Superior temporal gyrus (tissue), 1 donor: ENCODE measurements at regions not wholly inside any gene's neighbourhood (a gene's known extent, or its start where the extent isn't known, plus 50 kb on each side); places are given as distances from the start of the nearest gene placed in this dataset.
A peak's percentile ranks its signal among the peaks of the same experiment; 100 is the strongest.

ENCODE experiments used
- DNase-seq: peaks from one replicate; pipeline ENCODE4 v3.0.0-alpha.2; 2016; ENCODE audit errors: extremely low spot score

DNA sequence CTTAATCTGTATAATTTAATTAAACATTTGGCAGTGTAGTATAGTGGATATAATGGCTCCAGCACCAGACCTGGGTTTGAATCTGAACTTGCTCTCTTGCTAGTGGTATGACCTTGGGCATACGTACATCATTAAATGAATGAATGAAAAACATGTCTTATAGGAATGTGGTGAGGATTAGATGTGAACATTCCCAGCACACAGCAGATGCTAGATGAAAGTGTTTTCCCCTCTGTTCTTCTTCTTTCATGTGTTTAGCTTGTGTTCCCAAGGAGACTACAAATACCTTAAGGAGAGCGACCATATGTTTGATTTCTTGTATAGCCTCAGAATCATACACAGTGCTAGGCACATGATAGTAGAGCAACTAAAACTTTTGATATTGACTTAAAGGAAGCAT is 56.5 kb downstream of the CT47B1 start:
- DNase-seq = no peak

DNA sequence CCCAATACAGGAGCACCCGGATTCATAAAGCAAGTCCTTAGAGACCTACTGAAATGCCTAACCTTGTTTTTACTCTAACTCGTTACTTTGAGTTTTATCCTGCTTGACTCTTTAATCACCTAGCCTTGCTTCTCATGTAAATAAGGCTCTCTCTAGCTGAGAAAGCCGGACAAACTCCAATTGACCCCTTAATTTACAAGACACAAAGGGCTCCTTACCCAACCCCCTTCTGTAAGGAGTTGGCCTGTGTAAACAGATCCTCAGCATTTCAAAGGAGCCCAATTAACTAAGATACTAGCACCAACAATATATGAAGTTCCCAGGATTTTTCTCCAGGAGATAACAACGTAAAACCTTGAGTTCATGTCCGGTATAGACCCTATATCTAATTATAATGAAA is 61.7 kb downstream of the CT47B1 start:
- DNase-seq = no peak

DNA sequence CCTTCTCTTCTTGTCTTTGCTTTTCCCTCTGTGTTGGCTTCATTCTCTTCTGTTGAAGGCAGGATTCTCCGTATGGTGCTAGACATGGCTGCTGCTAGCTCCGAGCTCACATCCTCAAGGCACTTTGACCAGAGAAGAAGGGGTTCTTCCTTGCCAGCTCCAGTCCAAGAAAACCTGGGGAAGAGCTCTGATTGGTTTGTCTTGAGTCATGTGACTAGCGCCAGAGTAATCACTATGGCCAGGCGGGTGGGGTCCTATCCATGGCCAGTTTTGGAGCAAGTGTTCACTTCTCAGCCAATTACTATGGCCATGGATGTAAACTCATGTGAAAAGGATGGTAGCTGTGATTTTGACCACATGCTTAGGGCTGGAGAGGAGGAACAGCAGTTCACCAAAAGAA is 74.2 kb downstream of the CT47B1 start:
- DNase-seq = no peak

DNA sequence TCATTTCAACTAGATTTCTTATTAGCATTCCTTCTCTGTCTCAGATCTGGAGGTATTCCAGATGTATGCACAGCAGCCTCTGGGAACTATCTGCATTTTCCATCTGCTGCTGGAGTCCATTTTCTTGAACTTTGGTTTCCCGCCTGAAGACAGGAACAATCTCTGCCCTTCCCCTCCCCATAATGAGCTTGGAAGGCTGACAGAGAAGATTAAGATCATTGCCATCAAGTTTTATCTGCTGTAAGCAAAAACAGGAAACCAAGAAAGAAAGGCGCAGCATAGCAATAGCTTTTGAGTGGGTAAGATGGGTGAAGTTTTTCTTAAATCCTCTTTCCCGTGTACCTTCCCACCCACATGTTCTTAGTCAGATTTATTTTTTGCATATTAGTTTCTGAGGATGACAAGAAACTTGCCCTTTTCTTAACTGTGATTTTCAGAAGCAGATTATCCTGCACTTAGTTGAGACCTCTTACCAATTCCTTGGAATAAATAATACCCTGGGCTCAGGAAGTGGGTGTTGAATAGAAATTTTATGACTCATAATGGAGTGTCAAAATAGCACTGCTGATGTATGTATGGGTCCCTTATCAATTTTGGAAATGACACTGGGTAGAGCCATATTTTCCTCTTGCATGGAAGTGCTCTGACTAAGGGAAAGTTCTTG is 78.3 kb downstream of the CT47B1 start:
- DNase-seq = no peak

DNA sequence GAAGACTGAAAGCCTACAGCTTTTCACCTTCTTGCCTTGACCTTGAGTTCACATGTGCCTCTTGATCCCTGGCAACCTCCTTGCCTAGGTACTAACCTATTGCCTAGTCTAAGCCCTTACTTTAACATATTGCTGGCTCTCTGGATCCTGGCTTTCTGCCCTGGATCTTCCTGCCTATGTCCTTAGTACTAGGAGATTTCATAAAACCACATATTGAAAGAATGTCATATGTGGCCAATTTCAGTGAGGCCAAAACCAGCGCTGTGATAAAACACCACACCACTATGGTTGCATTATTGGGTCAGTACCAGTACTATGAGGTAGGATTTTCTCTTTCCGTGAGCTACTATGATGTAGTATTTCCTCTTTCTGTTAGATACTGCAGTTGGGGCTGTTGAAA is 80.4 kb downstream of the CT47B1 start:
- DNase-seq = no peak

DNA sequence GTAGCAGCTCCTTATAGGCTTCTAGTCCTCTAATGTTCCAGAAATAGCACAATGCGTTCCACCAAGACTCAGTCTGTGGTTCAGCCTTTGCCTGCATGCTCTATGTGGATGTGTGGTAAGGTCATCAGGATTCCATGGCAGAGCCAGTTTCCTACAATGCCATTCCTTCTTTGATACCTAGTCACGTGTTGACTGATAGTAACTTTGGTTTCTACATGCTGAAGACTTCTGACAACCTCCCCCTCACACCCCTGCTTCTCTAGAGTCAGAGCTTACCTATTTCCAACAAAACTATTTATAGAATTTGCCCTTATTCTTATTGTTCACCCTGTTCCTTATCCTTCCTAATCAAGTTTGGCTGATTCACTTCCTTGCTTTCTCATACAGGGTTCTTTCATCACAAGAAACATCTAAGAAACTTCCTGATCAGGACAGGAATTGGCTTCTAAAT is 81.1 kb downstream of the CT47B1 start:
- no peak for DNase-seq

DNA sequence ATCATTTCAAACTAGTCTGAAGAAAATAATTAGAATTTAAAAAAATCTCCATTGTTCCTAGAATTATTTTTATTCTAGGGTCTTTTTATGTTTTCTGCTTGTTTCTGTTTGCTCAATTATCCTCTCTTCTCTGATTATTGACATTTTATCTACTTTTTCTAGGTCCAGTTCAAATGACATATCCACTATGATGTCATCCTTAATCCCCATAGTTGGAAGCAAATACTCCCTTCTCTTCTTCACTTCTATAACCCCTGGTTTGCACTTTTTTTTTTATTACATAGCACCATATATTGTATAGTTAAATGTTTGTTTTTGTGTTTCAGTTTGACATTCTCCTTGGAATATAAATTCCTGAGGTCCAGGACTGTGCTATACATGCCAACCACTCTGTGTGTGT is 82.6 kb downstream of the CT47B1 start:
- DNase-seq = no peak

DNA sequence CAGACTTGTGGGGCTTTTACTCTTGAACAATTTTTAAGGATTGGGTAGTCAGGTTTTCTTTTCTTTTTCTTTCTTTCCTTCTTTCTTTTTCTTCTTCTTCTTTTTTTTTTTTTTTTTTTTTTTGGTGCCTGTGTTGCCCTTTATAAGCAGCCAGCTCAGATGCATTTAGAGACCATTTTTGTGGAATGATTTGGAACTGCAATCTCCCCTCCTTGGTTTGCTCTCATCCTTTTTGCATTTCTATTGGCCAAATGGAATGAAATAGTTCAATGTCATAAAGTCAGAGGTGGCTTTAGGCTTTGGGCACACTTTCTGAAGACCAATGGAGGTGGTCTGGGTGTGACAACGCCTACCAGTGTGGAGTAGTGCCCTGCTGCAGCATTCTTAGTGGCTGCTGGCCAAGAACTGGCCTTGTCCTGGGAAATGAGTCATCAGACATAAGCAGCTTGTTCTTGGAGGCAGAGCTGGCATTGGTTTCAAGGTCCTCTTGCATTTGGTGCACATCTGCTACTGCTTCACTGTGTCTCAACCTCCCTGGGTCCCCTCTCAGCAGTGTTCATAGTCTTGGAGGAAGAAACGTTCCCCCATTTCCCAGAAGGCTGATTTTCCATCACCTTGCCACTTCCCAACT is 84.5 kb downstream of the CT47B1 start:
- DNase-seq = no peak

DNA sequence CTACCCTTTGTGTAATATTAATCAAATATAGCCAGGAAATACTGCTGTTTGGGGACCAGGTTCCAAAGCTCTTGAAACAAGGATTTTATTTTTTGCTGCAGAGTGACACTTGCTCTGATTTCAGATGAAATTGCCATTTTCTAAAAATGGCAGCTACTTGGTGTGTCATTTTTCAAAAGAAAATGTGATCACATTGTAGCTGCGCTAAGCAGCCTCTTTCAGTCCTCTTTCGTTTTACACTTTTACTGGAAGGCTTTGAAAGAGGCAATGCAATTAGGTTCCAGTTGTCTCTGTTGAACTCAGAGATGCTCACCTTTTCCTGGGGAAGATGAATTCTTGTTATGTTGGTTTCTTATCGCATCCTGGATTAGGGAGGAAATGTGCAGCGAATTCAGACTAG is 85.1 kb downstream of the CT47B1 start:
- DNase-seq = peak; percentile 32

DNA sequence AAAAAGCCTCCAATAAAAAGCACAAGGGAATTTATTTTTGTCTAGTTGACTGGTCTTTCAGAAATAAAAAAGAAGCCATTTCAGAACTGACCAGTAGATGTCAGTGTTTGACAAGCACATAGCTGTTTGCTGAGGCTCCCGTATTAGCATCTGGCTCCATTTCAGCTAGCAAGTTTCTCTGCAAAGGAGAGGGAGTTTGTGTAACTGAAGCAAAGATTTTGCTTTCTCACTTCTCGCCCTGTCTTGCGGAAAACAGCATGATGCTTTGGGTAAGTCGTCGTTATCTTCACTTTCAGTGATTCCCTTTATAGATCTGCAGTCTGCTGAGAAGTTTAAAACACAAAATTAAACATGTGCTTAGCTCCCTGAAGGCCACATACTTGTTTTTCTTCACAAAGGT is 85.5 kb downstream of the CT47B1 start:
- DNase-seq = peak; percentile 87

DNA sequence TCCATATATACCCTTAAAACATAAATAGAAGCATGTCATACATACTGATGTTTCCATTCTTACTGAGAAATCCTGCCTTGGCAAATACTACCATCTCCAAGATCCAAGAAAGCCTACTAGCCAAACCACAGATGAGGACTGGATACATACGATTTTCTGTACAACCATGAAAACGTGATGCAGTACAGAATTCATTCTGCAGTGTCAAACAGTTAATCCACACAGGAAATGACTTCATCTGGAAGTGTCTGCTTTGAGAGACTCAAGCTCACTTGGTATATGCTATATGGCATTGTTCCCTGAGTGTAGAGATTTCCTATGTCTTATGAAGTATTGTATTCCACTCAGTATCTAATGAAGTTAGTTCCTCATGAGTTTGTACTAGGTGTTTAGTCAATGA is 94.3 kb downstream of the CT47B1 start:
- DNase-seq = no peak

DNA sequence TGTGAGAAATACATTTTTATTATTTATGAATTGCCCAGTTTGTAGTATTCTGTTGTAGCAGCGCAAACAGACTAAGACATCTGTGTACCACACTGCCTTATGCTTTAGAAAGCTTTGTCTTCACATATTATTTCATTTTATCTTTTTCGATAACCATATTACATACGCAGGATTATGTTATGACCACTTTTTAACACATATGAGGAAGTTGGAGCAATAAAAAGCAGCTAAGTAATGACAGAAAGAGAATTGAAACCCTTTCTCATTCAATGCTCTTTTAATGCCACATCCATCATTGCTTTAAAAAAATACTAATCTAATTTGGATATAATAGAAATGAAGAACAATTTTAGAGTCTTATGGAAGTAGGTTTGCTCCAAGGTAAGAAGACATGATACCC is 99.7 kb downstream of the CT47B1 start:
- DNase-seq = no peak

DNA sequence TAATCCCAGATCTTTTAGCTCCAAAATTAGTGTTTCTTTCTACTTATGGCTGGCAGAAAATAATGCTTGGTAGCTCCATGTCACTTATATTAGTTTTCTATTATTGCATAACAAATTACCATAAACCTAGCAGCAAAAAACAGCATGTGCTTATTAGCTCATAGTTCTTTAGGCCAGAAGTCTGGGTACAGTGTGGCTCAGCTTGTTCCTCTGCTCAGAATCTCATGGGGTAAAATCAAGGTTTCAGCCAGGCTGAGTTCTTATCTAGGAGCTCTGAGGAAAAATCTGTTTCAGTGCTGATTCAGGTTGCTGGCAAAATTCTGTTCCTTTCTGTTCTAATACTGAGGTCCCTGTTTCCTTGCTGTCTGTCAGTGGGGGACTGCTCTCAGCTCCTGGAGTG is 101.1 kb downstream of the CT47B1 start:
- no peak for DNase-seq

DNA sequence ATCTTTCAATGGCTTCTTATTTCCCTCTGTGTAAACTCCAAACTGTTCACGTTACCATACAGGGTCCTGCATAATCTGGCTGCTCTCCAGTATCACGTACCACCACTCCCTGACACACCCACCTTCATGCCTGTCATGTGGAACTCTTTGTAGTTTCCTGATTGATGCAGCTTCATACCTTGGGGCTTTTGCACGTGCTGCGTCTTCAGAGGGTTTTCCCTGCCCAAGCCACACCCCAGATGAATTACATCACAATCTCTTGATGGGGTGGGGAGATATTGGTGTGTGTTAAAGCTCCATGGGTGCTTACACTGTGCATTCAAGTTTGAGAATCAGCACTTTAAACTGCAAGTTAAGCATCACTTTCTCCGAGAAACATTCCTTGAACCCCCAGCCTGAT is 101.9 kb downstream of the CT47B1 start:
- no peak for DNase-seq

DNA sequence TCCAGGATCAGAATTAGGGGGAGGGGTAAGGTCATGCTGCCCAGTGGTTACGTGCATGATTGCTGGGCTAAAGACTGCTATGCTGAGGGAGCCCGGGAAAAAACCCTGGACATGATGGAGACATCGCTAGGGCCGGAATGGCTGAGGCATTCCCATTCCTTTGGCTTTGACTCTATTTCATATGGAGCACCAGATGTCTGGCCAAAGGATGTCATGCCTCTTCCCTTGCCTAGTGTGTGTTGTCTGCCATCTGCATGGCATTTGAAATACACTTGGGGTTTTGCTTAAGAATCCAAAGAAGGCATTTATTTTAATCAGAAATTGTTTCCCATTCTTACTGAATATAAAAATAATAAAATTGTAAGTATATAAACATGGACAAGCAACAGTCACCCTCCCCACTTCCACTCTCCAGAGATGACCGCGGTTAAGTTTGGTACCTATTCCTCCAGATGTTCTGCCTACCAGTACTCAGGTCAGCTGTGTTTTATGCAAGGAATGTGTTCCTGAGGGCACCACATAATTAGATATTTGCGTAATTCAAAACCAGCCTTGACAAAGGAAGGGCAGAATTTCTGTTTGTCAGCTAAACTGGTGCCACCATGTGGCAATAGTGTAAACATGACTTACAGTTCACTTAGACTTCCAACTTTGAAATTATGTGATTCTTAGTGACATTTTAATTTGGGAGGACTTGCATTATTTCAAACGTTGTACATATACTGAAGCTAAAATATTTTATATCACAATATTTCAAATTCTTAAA is 105.9 kb downstream of the CT47B1 start:
- DNase-seq = peak; percentile 27

DNA sequence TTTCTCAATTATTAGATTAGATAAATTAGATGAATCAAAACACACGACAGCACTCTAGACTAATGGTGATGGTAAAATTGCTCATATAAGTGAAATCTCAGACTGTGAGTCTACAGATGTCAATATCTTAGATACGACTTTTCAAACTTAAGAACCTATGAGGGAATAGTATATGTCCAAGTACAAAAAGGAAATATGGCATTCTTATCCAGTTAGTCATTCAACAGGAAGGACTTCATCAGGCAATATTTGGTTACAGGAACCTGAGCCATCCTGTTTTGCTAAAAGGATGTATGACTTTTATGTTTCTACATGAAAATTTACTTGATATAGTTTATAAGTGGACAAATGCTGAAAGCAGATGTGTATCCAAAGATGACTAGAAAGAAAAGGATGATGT is 107.0 kb downstream of the CT47B1 start:
- DNase-seq = no peak

DNA sequence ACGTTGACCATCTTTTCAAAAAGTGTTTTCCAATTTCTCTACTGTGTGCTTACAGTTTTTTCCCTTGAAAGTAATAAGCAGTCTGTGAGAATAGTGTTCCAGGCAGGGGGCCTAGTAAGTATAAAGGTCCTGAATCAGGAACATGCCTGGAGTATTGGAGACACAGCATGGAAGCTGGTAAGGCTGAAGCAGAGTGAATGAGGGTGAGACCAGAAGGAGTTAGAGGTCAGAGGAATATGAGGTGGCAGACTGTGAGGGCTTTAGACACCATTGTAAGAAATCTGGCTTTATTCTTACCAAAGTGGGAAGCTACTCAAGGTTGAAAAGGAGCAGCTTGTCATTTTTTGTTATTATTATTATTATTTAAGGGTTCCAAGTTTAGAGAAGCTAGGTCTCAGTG is 107.4 kb downstream of the CT47B1 start:
- no peak for DNase-seq

DNA sequence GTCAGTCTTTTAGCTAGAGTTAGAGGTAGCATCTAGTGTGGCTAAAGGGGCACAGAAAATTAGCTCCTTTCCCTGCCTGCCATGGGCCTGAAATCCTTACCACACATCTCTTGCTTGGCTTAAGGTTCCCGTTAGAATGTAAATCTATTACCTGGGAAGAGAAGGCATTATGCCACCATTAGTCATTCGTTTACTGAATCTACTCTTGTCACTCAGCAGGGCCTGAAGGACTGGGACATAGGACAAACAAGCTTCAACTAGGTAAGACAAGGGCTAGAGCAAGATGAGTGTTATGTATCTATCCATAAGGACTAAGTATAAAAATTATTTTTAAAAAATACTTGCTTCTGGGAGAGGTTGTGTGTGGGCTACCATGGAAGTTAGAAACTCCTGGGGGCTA is 112.4 kb downstream of the CT47B1 start:
- DNase-seq = no peak

DNA sequence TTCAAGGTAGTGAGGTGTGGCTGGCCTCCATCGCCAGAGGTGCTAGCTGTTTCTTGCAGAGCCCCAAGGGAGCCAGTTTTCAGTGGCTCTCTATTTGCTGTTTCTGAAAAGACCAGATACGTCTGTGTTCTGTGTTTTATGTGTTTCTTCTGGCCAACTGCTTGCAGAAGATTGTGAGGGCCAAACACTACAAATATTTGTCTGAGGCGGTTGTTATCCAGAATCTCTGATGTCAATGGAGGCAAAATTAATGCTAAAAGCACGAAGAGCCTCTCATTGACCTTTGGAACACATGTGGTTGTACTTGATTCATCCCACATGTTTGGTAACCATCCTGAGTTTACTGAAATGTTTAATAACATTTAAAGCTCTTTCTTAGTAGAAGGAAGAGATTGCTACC is 113.9 kb downstream of the CT47B1 start:
- no peak for DNase-seq

DNA sequence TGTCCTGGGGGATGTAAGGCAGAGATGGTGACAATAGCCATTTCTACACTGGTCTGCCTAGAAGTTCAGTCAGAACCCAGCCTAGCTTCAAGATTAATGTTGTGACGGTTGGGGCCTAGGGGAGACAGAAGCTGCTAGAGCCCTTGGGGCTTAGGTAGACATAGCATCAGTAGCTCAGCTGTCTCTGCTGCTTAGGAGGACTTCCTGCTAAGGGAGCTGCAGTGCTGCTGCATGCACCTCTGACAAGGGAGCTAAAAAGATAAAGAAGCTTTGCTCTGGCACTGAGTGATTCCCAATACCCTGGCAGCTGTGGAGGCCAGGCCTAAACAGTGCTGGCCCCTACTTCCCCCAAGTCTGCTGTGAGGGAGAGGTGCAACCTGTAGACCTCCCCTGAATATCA is 116.0 kb downstream of the CT47B1 start:
- no peak for DNase-seq

DNA sequence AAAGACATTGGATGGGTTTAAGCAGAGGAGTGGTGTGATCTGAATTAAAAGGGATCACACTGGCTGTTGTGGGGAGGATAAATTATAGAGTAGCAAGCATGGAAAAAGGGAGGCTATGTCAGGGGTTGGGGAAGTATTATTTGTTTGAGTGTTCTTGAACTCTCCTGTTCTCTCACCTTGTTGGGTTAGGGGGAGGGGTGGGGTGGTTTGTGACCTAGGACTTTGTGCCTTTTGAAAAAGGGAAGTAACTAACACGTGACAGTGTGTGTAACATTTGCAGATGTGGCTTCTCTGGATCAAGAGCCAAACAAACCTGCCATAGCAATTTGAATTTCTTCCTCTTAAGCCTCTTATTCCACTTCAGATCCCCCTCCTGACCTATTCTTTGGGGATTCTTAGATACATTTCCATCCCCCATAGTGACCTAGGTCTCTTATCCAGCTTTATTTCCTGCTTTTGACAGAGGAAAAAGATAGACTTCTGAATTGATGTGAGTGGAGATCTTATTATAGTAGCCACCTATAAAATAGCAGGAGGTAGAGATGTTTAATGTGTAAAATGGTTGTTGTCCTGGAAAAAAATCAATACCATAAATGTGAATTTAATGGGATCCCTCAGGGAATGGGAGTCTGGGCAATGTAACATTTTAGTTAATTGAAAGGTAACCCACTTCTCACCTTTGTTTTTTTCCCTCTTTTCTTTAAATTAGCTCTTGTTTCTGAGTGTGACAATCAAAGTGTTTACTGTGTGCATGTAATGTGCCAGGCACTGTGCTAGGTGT is 120.4 kb downstream of the CT47B1 start:
- no peak for DNase-seq
